Epithelial cell of esophagus (primary cell): ENCODE measurements at regions not wholly inside any gene's neighbourhood (a gene's known extent, or its start where the extent isn't known, plus 50 kb on each side); places are given as distances from the start of the nearest gene placed in this dataset.
A peak's percentile ranks its signal among the peaks of the same experiment; 100 is the strongest.

ENCODE experiments used
- DNase-seq: peaks from one replicate; pipeline ENCODE4 v3.0.0; 2010; ENCODE audit warnings: low read depth
- H3K4me3 ChIP-seq: 2 replicates; pipeline ENCODE4 v1.5.1; 2011; ENCODE audit warnings: mild to moderate bottlenecking, low read length, control low read depth
- TF ChIP-seq, protein P1 (sequence below): IDR thresholded peaks from 2 replicates; pipeline ENCODE4 v1.5.1; 2011; ENCODE audit warnings: low read depth, mild to moderate bottlenecking, low read length, control low read depth, inconsistent platforms; ENCODE audit not compliant: insufficient read depth; ENCODE audit errors: missing control alignments

DNA sequence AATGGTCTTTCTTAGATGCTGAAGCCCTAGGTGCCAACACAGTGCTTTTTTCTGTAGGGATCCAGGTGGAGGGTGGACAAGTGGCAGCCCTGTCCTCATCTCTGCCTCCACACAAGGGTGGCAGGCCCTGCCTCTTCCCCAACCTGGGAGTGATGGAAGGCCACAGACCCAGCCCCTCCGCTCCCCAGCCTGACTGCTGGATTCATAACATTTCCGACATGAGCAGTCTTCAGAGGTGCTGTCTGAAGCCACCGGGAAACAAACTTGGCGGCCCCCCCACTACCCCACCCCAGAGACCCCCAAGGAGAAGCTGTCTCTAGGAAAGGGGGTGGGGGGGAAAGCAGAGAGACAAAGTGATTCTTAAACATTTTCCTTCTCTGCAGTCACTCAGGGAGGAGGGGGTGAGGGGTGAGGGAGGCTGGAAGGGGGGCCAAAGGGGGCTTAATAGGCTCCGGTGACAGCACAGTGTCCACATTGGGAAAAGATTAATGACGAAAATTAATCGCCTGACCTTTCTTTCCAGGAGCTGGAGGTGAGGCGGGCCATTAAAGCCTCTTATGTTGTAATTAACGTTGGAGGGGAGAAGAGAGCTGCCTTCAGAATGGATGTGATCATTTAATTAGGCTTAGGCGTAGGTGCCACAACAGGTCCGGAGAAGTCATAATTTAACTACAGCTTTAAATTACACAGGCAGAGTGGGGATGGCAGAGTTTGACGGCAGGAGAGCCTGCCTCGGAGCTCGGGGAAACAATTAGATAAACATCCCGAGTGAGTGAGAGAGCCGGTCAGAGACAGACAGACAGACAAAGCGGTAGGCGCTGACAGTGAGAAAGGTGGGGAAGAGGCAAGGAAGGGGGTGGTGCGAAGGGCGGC is 76.8 kb upstream of the FOXP4 start:
- DNase-seq, result no peak
- H3K4me3 ChIP-seq, result no peak overlapping the region
- TF ChIP-seq, protein P1, sequence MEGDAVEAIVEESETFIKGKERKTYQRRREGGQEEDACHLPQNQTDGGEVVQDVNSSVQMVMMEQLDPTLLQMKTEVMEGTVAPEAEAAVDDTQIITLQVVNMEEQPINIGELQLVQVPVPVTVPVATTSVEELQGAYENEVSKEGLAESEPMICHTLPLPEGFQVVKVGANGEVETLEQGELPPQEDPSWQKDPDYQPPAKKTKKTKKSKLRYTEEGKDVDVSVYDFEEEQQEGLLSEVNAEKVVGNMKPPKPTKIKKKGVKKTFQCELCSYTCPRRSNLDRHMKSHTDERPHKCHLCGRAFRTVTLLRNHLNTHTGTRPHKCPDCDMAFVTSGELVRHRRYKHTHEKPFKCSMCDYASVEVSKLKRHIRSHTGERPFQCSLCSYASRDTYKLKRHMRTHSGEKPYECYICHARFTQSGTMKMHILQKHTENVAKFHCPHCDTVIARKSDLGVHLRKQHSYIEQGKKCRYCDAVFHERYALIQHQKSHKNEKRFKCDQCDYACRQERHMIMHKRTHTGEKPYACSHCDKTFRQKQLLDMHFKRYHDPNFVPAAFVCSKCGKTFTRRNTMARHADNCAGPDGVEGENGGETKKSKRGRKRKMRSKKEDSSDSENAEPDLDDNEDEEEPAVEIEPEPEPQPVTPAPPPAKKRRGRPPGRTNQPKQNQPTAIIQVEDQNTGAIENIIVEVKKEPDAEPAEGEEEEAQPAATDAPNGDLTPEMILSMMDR, result no peak

DNA sequence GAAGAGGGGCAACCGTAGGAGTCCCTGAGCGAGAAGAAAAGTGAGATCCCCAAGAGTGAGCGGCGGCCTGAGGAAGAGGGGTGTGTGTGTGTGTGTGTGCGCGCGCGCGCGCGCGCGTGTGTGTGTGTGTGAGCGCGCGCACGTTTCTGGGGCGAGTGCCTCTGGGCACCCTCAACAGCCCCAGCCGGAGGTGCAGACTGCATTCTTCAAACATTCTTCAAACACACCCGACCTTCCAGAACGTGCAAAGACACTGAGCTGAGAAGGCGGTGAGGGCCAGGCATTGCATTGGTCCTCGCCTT is 76.2 kb upstream of the FOXP4 start:
- TF ChIP-seq, protein P1, result no peak
- peak; percentile 7 for DNase-seq
- no peak overlapping the region for H3K4me3 ChIP-seq

DNA sequence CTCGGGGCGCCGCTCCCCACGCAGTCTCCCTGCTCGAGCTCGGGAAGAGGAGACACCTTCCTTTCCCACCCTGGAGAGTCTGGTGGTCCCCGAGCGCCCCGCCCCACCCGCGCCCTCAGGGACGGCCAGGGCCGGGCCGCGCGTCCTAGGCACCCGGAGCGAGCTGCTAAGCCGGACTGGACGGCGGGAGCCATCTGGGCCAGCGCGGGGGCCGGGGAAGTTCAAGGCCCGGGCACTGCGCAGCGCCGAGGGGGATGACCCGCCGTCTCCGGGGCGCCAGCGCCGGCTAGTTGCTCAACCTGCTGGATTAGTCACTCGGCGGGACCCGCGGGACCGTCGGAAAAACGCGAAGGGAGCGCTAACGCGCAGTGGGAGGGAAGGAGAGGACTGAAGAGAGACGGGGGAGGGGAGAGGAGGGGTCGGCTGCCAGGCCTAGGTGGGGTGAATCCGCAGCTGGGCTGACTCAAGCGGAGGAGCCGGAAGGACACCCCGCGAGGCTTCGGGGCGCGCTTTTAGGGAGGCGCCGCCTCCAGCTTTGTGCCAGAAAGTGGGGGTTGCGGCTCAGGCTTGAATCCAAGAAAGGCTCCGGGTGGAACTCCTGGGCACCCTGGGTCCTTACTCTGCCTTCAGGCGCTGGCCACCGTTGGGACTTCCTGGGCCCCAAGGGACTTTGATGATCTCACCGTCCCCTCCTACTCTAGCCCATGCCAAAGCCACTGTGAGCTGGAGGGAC is 75.7 kb upstream of the FOXP4 start:
- H3K4me3 ChIP-seq, result no peak overlapping the region
- TF ChIP-seq, protein P1, result no peak
- peak; percentile 31 for DNase-seq

DNA sequence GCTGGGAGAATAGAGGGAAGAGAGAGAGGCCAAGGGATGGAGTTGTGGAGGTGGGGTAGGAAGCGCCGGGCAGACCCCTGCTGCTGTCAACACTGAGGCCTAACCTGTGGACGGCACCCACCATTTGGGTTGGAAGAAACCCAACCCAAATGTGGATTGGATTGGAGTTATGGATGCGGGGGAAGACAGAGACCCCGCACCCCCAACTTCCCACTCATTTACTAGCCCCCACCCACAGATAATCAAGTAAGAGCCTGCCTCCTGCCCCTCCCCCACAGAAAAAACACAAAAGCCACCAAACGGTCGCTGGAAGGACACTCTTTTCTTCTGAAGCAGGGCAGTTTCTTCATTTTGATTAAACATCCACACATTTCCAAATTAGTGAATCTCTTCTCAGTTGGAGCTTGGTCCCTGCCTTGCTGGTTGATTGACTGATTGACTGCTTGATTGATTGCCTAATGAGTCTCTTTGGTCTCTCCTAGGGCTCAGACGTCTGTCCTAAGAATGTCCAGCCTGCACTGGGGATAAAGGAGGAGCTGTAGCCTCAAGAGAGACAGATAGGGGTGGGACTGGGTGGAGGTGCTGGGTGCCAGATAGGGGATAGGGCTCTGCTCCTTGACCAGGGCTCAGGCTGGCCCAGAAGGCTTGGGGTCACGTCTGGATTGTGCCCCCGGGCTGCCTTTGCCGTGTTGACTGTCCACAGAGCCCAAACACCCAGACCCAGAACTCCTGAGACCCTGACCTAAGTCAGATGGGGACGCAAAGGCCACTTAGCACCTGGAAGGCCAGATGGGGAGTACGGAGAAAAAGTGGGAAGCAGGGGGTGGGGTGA is 74.9 kb upstream of the FOXP4 start:
- TF ChIP-seq, protein P1, result no peak
- no peak for DNase-seq
- H3K4me3 ChIP-seq, result no peak overlapping the region

DNA sequence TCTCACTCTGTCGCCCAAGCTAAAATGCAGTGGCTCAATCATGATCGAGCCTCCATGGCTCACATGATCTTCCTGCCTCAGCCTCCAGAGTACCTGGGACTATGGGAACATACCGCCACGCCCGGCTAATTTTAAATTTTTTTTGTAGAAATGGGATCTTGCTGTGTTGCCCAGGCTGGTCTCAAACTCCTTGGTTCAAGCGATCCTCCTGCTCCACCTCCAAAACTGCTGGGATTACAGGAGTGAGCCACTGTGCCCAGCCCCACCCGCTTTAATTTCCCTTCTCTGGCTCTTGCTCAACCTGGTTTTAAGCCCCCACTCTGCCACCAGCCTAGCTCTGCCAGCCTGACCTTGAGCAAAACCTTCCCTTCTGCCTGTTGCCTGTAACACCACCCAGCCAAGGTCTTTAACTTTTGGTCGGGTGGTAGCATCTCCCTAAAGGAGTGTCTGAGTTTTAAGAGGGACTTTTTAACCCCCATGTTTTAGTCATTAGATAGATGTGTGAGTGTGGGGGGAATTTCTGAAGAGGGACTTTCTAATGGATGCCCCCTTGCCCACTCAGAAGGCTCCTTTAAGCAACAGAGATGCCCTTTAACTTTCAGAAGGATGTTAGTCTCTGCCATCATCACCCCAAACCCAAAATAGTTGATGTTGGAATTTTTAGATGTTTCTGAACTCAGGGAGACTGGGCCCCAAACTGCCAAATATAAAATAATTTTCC is 71.8 kb upstream of the FOXP4 start:
- no peak for DNase-seq
- H3K4me3 ChIP-seq, result no peak overlapping the region

DNA sequence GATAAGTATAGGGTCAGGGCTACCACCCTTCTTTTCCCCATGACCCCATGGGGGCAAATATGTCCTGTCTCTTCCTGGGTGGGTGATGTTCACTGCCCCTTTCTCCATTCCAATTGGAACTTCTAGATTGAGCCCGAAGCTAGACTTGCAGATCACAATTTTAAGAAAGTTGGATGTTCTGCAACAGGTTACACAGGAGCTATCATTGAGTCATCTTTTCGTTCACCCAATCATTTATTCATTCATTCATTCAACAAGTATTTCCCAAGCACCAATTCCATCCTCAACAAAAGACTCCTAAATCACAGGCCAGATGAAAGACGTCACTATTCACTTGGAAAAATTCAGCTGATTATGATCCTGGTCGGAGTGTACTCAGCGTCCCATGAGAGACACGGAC is 71.0 kb upstream of the FOXP4 start:
- no peak for DNase-seq
- H3K4me3 ChIP-seq, result no peak overlapping the region
- TF ChIP-seq, protein P1, result no peak

More for the DNA sequence above, 71.8 kb upstream of the FOXP4 start:
- TF ChIP-seq, protein P1, result no peak
